HepG2 (cell line): ENCODE measurements at regions not wholly inside any gene's neighbourhood (a gene's known extent, or its start where the extent isn't known, plus 50 kb on each side); places are given as distances from the start of the nearest gene placed in this dataset.

Source experiments
- ATAC-seq: fragments of 200-7000 bp; cut with Tn5 transposase; 3 replicates; pipeline ENCODE4 v1.9.1; 2020; ENCODE audit warnings: mild to moderate bottlenecking, moderate library complexity
- BruUV-seq: library from RNA; stranded (reverse); fragments of 400-500 nt; replicated peaks from 2 replicates; lab custom pipeline; 2021; lab: Mats Ljungman, UMichigan
- CTCF ChIA-PET: fragments of 300-600 bp; formaldehyde crosslinking; extraction: SDS; loops from one replicate; lab custom pipeline; 2021; ENCODE audit warnings: low total read pairs, inconsistent platforms, low intra/inter-chr PET ratio; lab: Yijun Ruan, JAX
- POLR2A ChIA-PET: fragments of 350-600 bp; sonication (Branson Sonifier 250); formaldehyde crosslinking; loops from one replicate; lab custom pipeline; 2020; ENCODE audit warnings: antibody characterized with exemption, inconsistent platforms; lab: Yijun Ruan, JAX
- DNase-seq: peaks from one replicate; pipeline ENCODE4 v3.0.0-alpha.2; 2015; ENCODE audit warnings: low spot score
- FAIRE-seq: peaks from 3 replicates; lab custom pipeline; 2011; peaks lifted over from hg19 to GRCh38; lab: Jason Lieb, UNC
- H2AFZ ChIP-seq: one replicate; pipeline ENCODE4 v1.6.1; 2011; ENCODE audit warnings: low read length, inconsistent platforms
- H3K27ac ChIP-seq: fragments of 300-600 bp; 3 replicates; pipeline ENCODE4 v1.8.0; 2011; ENCODE audit warnings: mixed run types, mild to moderate bottlenecking, mixed read lengths, low read length, inconsistent platforms; ENCODE audit not compliant: insufficient read depth; ENCODE audit errors: extremely low read length
- H3K27me3 ChIP-seq, 2 experiments: fragments of 200-600 bp in 1 of 2; 2 replicates in 1 of 2; 3 replicates in 1 of 2; pipeline versions ENCODE4 v1.6.0 to v1.8.0; 2011; ENCODE audit warnings: low read length in 2 of 2, mild to moderate bottlenecking in 2 of 2, moderate library complexity in 2 of 2, inconsistent platforms in 1 of 2; ENCODE audit not compliant: insufficient read depth in 2 of 2, control insufficient read depth in 1 of 2
- H3K36me3 ChIP-seq, 2 experiments: fragments of 200-600 bp in 1 of 2; replicated peaks in 1 of 2; 2 replicates in 1 of 2; 3 replicates in 1 of 2; pipeline versions ENCODE4 v1.5.1 to v1.8.0; 2011; ENCODE audit warnings: low read length in 2 of 2, inconsistent platforms in 1 of 2; ENCODE audit not compliant: insufficient read depth in 2 of 2, control insufficient read depth in 1 of 2
- H3K4me1 ChIP-seq: 2 replicates; pipeline ENCODE4 v1.5.1; 2012; ENCODE audit warnings: low read length, inconsistent platforms; ENCODE audit not compliant: insufficient read depth
- H3K4me2 ChIP-seq: 2 replicates; pipeline ENCODE4 v1.6.0; 2011; ENCODE audit warnings: low read depth, low read length, inconsistent platforms
- H3K4me3 ChIP-seq, 3 experiments: fragments of 200-600 bp in 1 of 3; sonication (generic), shearing (Covaris generic) in 1 of 3; replicated peaks in 1 of 3; 2 replicates each; pipeline ENCODE4 v1.5.1; 2011 to 2016; ENCODE audit warnings: low read length in 3 of 3, inconsistent platforms in 2 of 3, low read depth in 2 of 3, mild to moderate bottlenecking in 2 of 3, control low read depth in 1 of 3, mixed read lengths in 1 of 3; ENCODE audit not compliant: insufficient read depth in 1 of 3
- H3K79me2 ChIP-seq: one replicate; pipeline ENCODE4 v1.6.1; 2011; ENCODE audit warnings: low read length, inconsistent platforms; ENCODE audit not compliant: insufficient read depth
- H3K9ac ChIP-seq: 2 replicates; pipeline ENCODE4 v1.6.0; 2011; ENCODE audit warnings: mild to moderate bottlenecking, low read depth, low read length, inconsistent platforms; ENCODE audit not compliant: insufficient read depth
- H3K9me3 ChIP-seq: 2 replicates; pipeline ENCODE4 v1.5.1; 2012; ENCODE audit warnings: mild to moderate bottlenecking, low read length
- H4K20me1 ChIP-seq: 2 replicates; pipeline ENCODE4 v1.6.0; 2011; ENCODE audit warnings: inconsistent platforms, mild to moderate bottlenecking, low read length, moderate library complexity; ENCODE audit not compliant: insufficient read depth
- ELF3 ChIP-seq: IDR thresholded peaks from 2 replicates; pipeline ENCODE4 v1.6.1; 2016; ENCODE audit warnings: missing genetic modification reagents, missing compliant biosample characterization
- FOXK2 ChIP-seq: fragments of 450-650 bp; IDR thresholded peaks from 2 replicates; pipeline ENCODE4 v1.6.1; 2016
- MZF1 ChIP-seq: sonication (generic); formaldehyde crosslinking; IDR thresholded peaks from 2 replicates; pipeline ENCODE4 v1.8.1; 2023; ENCODE audit warnings: mild to moderate bottlenecking, missing genetic modification reagents, borderline replicate concordance
- NR2F1 ChIP-seq, 2 experiments: fragments of 450-650 bp in 1 of 2; formaldehyde crosslinking in 1 of 2; IDR thresholded peaks; 2 replicates each; pipeline versions ENCODE4 v1.5.0 to v1.6.1; 2016 to 2020; ENCODE audit warnings: mild to moderate bottlenecking in 1 of 2, missing compliant biosample characterization in 1 of 2, missing genetic modification reagents in 1 of 2, moderate library complexity in 1 of 2
- PAF1 ChIP-seq: IDR thresholded peaks from 2 replicates; pipeline ENCODE4 v1.6.1; 2016; ENCODE audit warnings: missing genetic modification reagents, missing compliant biosample characterization
- SSRP1 ChIP-seq: IDR thresholded peaks from 2 replicates; pipeline ENCODE4 v1.6.1; 2016; ENCODE audit warnings: control low read depth
- ZBTB33 ChIP-seq: sonication (generic); formaldehyde crosslinking; IDR thresholded peaks from 2 replicates; pipeline ENCODE4 v1.4.0; 2020; ENCODE audit warnings: missing genetic modification reagents
- ZNF234 ChIP-seq: sonication (generic); formaldehyde crosslinking; conservative IDR thresholded peaks from 2 replicates; pipeline ENCODE4 v1.5.1; 2020; ENCODE audit warnings: mild to moderate bottlenecking, missing genetic modification reagents
- ZNF3 ChIP-seq: IDR thresholded peaks from 2 replicates; pipeline ENCODE4 v1.7.0; 2017; ENCODE audit warnings: inconsistent platforms
- ZNF772 ChIP-seq: sonication (generic); formaldehyde crosslinking; IDR thresholded peaks from 2 replicates; pipeline ENCODE4 v1.5.0; 2020; ENCODE audit warnings: mild to moderate bottlenecking, missing genetic modification reagents
- WGBS: methylation state at CpG from one replicate; pipeline ENCODE4 v1.1.6; 2017; ENCODE audit warnings: low lambda C conversion rate; 5-methylcytosine and 5-hydroxymethylcytosine counted together
- in situ Hi-C: cut with HindIII; loops from 2 replicates; pipeline ENCODE4 v1.10.0; 2017; ENCODE audit warnings: low pct_unique_long_range_greater_than_20kb; ENCODE audit not compliant: extremely low pct_ligation_motif_present
- intact Hi-C: fragments of 100-400 bp; cut with micrococcal nuclease; formaldehyde crosslinking; loops from one replicate; pipeline ENCODE4 v1.10.0; 2022; ENCODE audit not compliant: unreplicated experiment
- TF ChIP-seq, protein P1 (sequence below): sonication (generic); formaldehyde crosslinking; IDR thresholded peaks from 2 replicates; pipeline ENCODE4 v1.5.0; 2020; ENCODE audit warnings: mild to moderate bottlenecking, missing genetic modification reagents, borderline replicate concordance
- TF ChIP-seq, protein P2 (sequence below): sonication (generic); formaldehyde crosslinking; IDR thresholded peaks from 2 replicates; pipeline ENCODE4 v1.4.0; 2020; ENCODE audit warnings: missing genetic modification reagents, borderline replicate concordance

- no peaks in the 10 kb centered on the region for H3K36me3 ChIP-seq
- no peaks in the 10 kb centered on the region for H3K27me3 ChIP-seq
- 1% methylated on average over 8 of the region's 11 CpGs for WGBS
- ChIA-PET CTCF (interaction anchor here (1.6 to 3.5 kb wide), 2 partner anchors 133 to 287 kb away, joined by 9 to 24 read pairs; no protein-coding TSS in a partner anchor), POLR2A (interaction anchor here (0.8 to 3.7 kb wide), 13 partner anchors 35 to 608 kb away, joined by 3 to 29 read pairs (median 7); partner anchors contain the start of genes ARF4, ARHGEF3 and TASOR)
- in situ Hi-C loops (loop anchor here (5.0 kb wide), 2 partner anchors 192 to 287 kb away; no protein-coding TSS in a partner anchor), intact Hi-C loops (loop anchor here (1.0 to 5.0 kb wide), 5 partner anchors 133 to 287 kb away; no protein-coding TSS in a partner anchor)
- no peaks in the 10 kb centered on the region for H3K79me2 ChIP-seq
- FAIRE-seq: peak; percentile 12
- H3K27ac ChIP-seq: peak overlapping the region; percentile 76
- H3K4me3 ChIP-seq: peak overlapping the region; percentile 1 to 68 (median 24)
- H4K20me1 ChIP-seq: peaks cover 3% of the 10 kb centered on the region; the same call in 1 of the 2 replicates
- ATAC-seq: peak; percentile 48
- H3K9me3 ChIP-seq: no peaks in the 10 kb centered on the region
- no peak overlapping the region for H2AFZ ChIP-seq
- peak; percentile 93 for DNase-seq
- no TSS peak for BruUV-seq
- H3K4me2 ChIP-seq: peak overlapping the region; percentile 86
- peak overlapping the region; percentile 40 for H3K9ac ChIP-seq
- H3K4me1 ChIP-seq: peaks cover 61% of the 10 kb centered on the region
- TF ChIP-seq, protein P1, sequence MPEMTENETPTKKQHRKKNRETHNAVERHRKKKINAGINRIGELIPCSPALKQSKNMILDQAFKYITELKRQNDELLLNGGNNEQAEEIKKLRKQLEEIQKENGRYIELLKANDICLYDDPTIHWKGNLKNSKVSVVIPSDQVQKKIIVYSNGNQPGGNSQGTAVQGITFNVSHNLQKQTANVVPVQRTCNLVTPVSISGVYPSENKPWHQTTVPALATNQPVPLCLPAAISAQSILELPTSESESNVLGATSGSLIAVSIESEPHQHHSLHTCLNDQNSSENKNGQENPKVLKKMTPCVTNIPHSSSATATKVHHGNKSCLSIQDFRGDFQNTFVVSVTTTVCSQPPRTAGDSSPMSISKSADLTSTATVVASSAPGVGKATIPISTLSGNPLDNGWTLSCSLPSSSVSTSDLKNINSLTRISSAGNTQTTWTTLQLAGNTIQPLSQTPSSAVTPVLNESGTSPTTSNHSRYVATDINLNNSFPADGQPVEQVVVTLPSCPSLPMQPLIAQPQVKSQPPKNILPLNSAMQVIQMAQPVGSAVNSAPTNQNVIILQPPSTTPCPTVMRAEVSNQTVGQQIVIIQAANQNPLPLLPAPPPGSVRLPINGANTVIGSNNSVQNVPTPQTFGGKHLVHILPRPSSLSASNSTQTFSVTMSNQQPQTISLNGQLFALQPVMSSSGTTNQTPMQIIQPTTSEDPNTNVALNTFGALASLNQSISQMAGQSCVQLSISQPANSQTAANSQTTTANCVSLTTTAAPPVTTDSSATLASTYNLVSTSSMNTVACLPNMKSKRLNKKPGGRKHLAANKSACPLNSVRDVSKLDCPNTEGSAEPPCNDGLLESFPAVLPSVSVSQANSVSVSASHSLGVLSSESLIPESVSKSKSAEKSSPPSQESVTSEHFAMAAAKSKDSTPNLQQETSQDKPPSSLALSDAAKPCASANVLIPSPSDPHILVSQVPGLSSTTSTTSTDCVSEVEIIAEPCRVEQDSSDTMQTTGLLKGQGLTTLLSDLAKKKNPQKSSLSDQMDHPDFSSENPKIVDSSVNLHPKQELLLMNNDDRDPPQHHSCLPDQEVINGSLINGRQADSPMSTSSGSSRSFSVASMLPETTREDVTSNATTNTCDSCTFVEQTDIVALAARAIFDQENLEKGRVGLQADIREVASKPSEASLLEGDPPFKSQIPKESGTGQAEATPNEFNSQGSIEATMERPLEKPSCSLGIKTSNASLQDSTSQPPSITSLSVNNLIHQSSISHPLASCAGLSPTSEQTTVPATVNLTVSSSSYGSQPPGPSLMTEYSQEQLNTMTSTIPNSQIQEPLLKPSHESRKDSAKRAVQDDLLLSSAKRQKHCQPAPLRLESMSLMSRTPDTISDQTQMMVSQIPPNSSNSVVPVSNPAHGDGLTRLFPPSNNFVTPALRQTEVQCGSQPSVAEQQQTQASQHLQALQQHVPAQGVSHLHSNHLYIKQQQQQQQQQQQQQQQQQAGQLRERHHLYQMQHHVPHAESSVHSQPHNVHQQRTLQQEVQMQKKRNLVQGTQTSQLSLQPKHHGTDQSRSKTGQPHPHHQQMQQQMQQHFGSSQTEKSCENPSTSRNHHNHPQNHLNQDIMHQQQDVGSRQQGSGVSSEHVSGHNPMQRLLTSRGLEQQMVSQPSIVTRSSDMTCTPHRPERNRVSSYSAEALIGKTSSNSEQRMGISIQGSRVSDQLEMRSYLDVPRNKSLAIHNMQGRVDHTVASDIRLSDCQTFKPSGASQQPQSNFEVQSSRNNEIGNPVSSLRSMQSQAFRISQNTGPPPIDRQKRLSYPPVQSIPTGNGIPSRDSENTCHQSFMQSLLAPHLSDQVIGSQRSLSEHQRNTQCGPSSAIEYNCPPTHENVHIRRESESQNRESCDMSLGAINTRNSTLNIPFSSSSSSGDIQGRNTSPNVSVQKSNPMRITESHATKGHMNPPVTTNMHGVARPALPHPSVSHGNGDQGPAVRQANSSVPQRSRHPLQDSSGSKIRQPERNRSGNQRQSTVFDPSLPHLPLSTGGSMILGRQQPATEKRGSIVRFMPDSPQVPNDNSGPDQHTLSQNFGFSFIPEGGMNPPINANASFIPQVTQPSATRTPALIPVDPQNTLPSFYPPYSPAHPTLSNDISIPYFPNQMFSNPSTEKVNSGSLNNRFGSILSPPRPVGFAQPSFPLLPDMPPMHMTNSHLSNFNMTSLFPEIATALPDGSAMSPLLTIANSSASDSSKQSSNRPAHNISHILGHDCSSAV (CRISPR knock-in tag): no peak
- TF ChIP-seq, protein P2, sequence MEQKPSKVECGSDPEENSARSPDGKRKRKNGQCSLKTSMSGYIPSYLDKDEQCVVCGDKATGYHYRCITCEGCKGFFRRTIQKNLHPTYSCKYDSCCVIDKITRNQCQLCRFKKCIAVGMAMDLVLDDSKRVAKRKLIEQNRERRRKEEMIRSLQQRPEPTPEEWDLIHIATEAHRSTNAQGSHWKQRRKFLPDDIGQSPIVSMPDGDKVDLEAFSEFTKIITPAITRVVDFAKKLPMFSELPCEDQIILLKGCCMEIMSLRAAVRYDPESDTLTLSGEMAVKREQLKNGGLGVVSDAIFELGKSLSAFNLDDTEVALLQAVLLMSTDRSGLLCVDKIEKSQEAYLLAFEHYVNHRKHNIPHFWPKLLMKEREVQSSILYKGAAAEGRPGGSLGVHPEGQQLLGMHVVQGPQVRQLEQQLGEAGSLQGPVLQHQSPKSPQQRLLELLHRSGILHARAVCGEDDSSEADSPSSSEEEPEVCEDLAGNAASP (CRISPR knock-in tag): peak; percentile 66; the same call in 1 of the 2 replicates
- TF ChIP-seq ZNF3 (CRISPR knock-in tag): no peak
- no peak for TF ChIP-seq ZNF234 (CRISPR knock-in tag)
- TF ChIP-seq FOXK2: no peak
- no peak for TF ChIP-seq PAF1 (CRISPR knock-in tag)
- TF ChIP-seq NR2F1 (CRISPR knock-in tag; IDR thresholded peaks at IDR 0.05): no peak
- no peak for TF ChIP-seq MZF1 (CRISPR knock-in tag)
- no peak for TF ChIP-seq ELF3
- no peak for TF ChIP-seq ZBTB33
- no peak for TF ChIP-seq SSRP1 (CRISPR knock-in tag)
- no peak for TF ChIP-seq ZNF772 (CRISPR knock-in tag)
These were observed 71.1 kb upstream of the SPATA12 start for GRCh38 chr3:56989169-56989976.
